GM23338 (cell line): ENCODE measurements at regions not wholly inside any gene's neighbourhood (a gene's known extent, or its start where the extent isn't known, plus 50 kb on each side); places are given as distances from the start of the nearest gene placed in this dataset.
A peak's percentile ranks its signal among the peaks of the same experiment; 100 is the strongest.

ENCODE experiments used
- ATAC-seq: fragments of 200-7000 bp; cut with Tn5 transposase; 3 replicates; pipeline ENCODE4 v1.9.1; 2020
- DNase-seq: peaks from one replicate; pipeline ENCODE4 v3.0.0-alpha.2; 2015; ENCODE audit warnings: low spot score
- H2AFZ ChIP-seq: fragments of 200-600 bp; sonication (generic); 2 replicates; pipeline ENCODE4 v1.8.0; 2016; ENCODE audit warnings: antibody characterized with exemption, mild to moderate bottlenecking, moderate library complexity
- H3F3A ChIP-seq: fragments of 200-600 bp; sonication (generic); replicated peaks from 2 replicates; pipeline ENCODE4 v1.8.0; 2017; ENCODE audit warnings: antibody characterized with exemption, mixed run types, low read depth
- H3K27ac ChIP-seq: fragments of 200-600 bp; sonication (generic); 2 replicates; pipeline ENCODE4 v1.6.1; 2016; ENCODE audit warnings: low read depth
- H3K27me3 ChIP-seq: fragments of 200-600 bp; sonication (generic); 2 replicates; pipeline ENCODE4 v1.8.0; 2016; ENCODE audit warnings: mild to moderate bottlenecking, mixed run types, moderate library complexity; ENCODE audit not compliant: insufficient read depth
- H3K36me3 ChIP-seq: fragments of 200-600 bp; sonication (generic); 2 replicates; pipeline ENCODE4 v1.8.0; 2016; ENCODE audit warnings: mild to moderate bottlenecking; ENCODE audit not compliant: insufficient read depth
- H3K4me1 ChIP-seq: fragments of 200-600 bp; sonication (generic); 2 replicates; pipeline ENCODE4 v1.8.0; 2016; ENCODE audit warnings: mild to moderate bottlenecking, moderate library complexity; ENCODE audit not compliant: insufficient read depth
- H3K4me2 ChIP-seq: fragments of 200-600 bp; sonication (generic); 2 replicates; pipeline ENCODE4 v1.7.1; 2017; ENCODE audit warnings: mixed run types
- H3K4me3 ChIP-seq: fragments of 200-600 bp; sonication (generic); 2 replicates; pipeline ENCODE4 v1.6.1; 2016; ENCODE audit warnings: mixed run types
- H3K79me2 ChIP-seq: fragments of 200-600 bp; sonication (generic); replicated peaks from 2 replicates; pipeline ENCODE4 v1.8.0; 2017; ENCODE audit warnings: mild to moderate bottlenecking; ENCODE audit not compliant: insufficient read depth
- H3K9me2 ChIP-seq: fragments of 200-600 bp; sonication (generic); 2 replicates; pipeline ENCODE4 v1.8.0; 2017; ENCODE audit not compliant: insufficient read depth
- H4K20me1 ChIP-seq: fragments of 200-600 bp; sonication (generic); replicated peaks from 2 replicates; pipeline ENCODE4 v1.8.0; 2017; ENCODE audit warnings: mild to moderate bottlenecking; ENCODE audit not compliant: insufficient read depth
- H3K27ac Mint-ChIP-seq: 2 replicates; pipeline ENCODE4 v1.8.0; 2020; ENCODE audit warnings: inconsistent platforms, mild to moderate bottlenecking, moderate library complexity, mixed read lengths
- H3K27me3 Mint-ChIP-seq: 3 replicates; pipeline ENCODE4 v1.8.0; 2022; ENCODE audit warnings: low read depth, mild to moderate bottlenecking, moderate library complexity, mixed read lengths, inconsistent platforms; ENCODE audit not compliant: insufficient read depth, poor library complexity
- H3K36me3 Mint-ChIP-seq: 3 replicates; pipeline ENCODE4 v1.8.0; 2021; ENCODE audit warnings: low read depth, mild to moderate bottlenecking, inconsistent platforms, moderate library complexity, mixed read lengths
- H3K4me1 Mint-ChIP-seq: 3 replicates; pipeline ENCODE4 v1.8.0; 2020; ENCODE audit warnings: mild to moderate bottlenecking, inconsistent platforms, mixed read lengths
- H3K4me3 Mint-ChIP-seq: 3 replicates; pipeline ENCODE4 v1.8.0; 2021; ENCODE audit warnings: moderate library complexity, mild to moderate bottlenecking, inconsistent platforms, mixed read lengths
- H3K9me3 Mint-ChIP-seq: 3 replicates; pipeline ENCODE4 v1.8.0; 2020; ENCODE audit warnings: moderate library complexity, mild to moderate bottlenecking, inconsistent platforms, mixed read lengths
- CREB1 ChIP-seq: fragments of 250-450 bp; sonication (Bioruptor Pico); IDR thresholded peaks from 2 replicates; pipeline ENCODE4 v1.5.0; 2020; ENCODE audit warnings: low read depth, mild to moderate bottlenecking, moderate library complexity
- EZH2 ChIP-seq: fragments of 200-600 bp; sonication (generic); IDR thresholded peaks from one replicate; pipeline ENCODE4 v1.8.0; 2017; ENCODE audit warnings: antibody characterized with exemption, mild to moderate bottlenecking, low read depth; ENCODE audit not compliant: unreplicated experiment
- EZH2phosphoT487 ChIP-seq: fragments of 200-600 bp; sonication (generic); IDR thresholded peaks from one replicate; pipeline ENCODE4 v1.8.1; 2018; ENCODE audit warnings: antibody characterized with exemption; ENCODE audit not compliant: unreplicated experiment
- POLR2AphosphoS5 ChIP-seq: IDR thresholded peaks from 2 replicates; pipeline ENCODE4 v1.6.1; 2016; ENCODE audit warnings: antibody characterized with exemption, low read depth
- STAT1 ChIP-seq: IDR thresholded peaks from one replicate; pipeline ENCODE4 v1.6.1; 2016; ENCODE audit warnings: antibody characterized with exemption; ENCODE audit not compliant: unreplicated experiment
- ZNF114 ChIP-seq: fragments of 250-450 bp; sonication (Bioruptor Pico); IDR thresholded peaks from 2 replicates; pipeline ENCODE4 v1.5.0; 2020; ENCODE audit warnings: mild to moderate bottlenecking, moderate library complexity
- ZNF331 ChIP-seq: fragments of 250-450 bp; sonication (Bioruptor Pico); IDR thresholded peaks from 2 replicates; pipeline ENCODE4 v1.5.0; 2020; ENCODE audit warnings: low read depth, mild to moderate bottlenecking, moderate library complexity
- TF ChIP-seq, protein P1 (sequence below), 2 experiments: fragments of 200-600 bp in 1 of 2; sonication (generic) in 1 of 2; conservative IDR thresholded peaks; 2 replicates each; pipeline versions ENCODE4 v1.5.1 to v1.6.1; 2016 to 2017; ENCODE audit warnings: antibody characterized with exemption in 2 of 2, low read depth in 2 of 2, mild to moderate bottlenecking in 2 of 2, moderate library complexity in 1 of 2
- TF ChIP-seq, protein P2 (sequence below): IDR thresholded peaks from 2 replicates; pipeline ENCODE4 v1.6.1; 2016; ENCODE audit warnings: antibody characterized with exemption
- TF ChIP-seq, protein P3 (sequence below): IDR thresholded peaks from one replicate; pipeline ENCODE4 v1.6.1; 2018; ENCODE audit warnings: antibody characterized with exemption; ENCODE audit not compliant: unreplicated experiment

DNA sequence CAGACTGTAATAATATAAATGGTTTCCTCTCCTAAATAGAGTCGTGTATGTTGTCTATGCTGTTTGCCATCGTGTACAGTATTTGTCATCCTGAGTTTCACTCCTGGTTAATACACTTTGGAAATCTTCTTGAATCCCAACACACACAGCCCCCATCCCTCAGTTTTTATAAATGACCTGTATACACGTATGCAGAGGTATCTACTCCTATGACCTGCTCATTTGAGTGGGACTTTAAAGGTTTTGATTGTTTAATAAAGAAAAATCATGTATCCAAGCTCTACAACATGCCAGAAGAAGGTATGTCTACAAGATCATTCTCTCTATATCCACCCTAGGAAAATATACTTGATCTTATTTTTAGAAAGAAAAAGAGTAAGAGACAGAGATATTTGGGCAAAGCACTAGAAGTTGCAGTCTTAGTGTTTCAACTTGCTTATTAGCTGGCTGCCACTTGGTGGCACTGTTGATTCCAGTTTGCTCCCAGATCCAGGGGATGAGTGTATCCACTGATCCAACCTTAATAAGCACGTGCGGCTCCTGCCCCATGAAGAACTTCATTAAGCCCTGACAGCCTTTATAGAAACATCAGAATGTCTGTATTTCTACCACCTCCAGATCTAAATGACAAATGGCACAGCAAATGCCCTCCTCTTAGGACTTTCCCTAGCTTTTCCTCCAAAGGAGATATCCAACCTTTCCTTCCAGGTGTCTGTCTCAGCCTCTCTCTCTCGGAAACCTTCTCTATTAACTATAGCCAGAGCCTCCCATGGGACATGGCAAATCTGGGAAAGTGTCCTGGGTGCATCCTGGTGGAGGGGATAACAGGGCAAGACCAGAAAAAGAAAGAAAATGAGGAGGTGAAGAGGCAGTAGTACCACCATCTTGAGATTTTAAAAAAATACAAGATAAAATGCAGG, 181.6 kb upstream of the NEBL start:
- no peaks in the 10 kb centered on the region for H3K9me3 Mint-ChIP-seq
- Histone ChIP-seq H3F3A (no peaks in the 10 kb centered on the region), H3K4me1 (no peaks in the 10 kb centered on the region), H4K20me1 (no peaks in the 10 kb centered on the region), H3K36me3 (no peaks in the 10 kb centered on the region), H3K4me2 (no peak overlapping the region), H3K27me3 (no peaks in the 10 kb centered on the region), H3K9me2 (no peaks in the 10 kb centered on the region), H3K79me2 (no peaks in the 10 kb centered on the region), H2AFZ (no peak overlapping the region), H3K4me3 (no peak overlapping the region), H3K27ac (no peak overlapping the region)
- no peaks in the 10 kb centered on the region for H3K27me3 Mint-ChIP-seq
- ATAC-seq (peak; percentile 98), DNase-seq (peak; percentile 89)
- H3K4me3 Mint-ChIP-seq, result no peak overlapping the region
- TF ChIP-seq STAT1 (no peak), POLR2AphosphoS5 (no peak)
- TF ChIP-seq, protein P1, sequence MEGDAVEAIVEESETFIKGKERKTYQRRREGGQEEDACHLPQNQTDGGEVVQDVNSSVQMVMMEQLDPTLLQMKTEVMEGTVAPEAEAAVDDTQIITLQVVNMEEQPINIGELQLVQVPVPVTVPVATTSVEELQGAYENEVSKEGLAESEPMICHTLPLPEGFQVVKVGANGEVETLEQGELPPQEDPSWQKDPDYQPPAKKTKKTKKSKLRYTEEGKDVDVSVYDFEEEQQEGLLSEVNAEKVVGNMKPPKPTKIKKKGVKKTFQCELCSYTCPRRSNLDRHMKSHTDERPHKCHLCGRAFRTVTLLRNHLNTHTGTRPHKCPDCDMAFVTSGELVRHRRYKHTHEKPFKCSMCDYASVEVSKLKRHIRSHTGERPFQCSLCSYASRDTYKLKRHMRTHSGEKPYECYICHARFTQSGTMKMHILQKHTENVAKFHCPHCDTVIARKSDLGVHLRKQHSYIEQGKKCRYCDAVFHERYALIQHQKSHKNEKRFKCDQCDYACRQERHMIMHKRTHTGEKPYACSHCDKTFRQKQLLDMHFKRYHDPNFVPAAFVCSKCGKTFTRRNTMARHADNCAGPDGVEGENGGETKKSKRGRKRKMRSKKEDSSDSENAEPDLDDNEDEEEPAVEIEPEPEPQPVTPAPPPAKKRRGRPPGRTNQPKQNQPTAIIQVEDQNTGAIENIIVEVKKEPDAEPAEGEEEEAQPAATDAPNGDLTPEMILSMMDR (conservative IDR thresholded peaks at IDR 0.05; ENCODE audit: low read depth in 2 of 2), result peak; percentile 94 to 95
- no peaks in the 10 kb centered on the region for H3K4me1 Mint-ChIP-seq
- H3K36me3 Mint-ChIP-seq, result no peaks in the 10 kb centered on the region
- H3K27ac Mint-ChIP-seq, result no peak overlapping the region

DNA sequence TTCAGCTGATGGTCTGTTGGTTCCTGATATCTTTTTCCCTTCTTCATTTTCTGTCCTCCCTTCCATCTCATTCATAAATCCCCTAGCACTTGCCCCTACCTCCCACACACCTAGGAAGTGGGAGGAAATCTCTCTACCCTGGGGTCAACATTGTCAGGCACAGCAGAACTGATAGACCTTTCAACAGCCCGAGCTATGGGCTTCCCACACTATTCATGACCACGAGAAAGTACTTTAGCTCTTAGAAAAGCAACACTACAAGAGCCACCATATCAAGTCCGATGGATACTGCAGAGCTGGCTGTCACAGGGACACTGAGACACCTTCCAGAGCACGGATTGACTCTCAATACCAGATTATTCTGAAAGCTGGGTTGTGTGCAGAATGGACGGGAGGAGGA, 180.6 kb upstream of the NEBL start:
- H3K79me2 ChIP-seq, result no peaks in the 10 kb centered on the region
- no peak for ATAC-seq
- H3K27me3 Mint-ChIP-seq, result no peaks in the 10 kb centered on the region
- TF ChIP-seq ZNF114 (no peak), EZH2 (no peak), POLR2AphosphoS5 (no peak), CREB1 (no peak), EZH2phosphoT487 (no peak), ZNF331 (CRISPR knock-in tag) (no peak)
- TF ChIP-seq, protein P2, sequence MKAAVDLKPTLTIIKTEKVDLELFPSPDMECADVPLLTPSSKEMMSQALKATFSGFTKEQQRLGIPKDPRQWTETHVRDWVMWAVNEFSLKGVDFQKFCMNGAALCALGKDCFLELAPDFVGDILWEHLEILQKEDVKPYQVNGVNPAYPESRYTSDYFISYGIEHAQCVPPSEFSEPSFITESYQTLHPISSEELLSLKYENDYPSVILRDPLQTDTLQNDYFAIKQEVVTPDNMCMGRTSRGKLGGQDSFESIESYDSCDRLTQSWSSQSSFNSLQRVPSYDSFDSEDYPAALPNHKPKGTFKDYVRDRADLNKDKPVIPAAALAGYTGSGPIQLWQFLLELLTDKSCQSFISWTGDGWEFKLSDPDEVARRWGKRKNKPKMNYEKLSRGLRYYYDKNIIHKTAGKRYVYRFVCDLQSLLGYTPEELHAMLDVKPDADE, result no peak
- TF ChIP-seq, protein P1 (conservative IDR thresholded peaks at IDR 0.05; ENCODE audit: low read depth in 2 of 2), result no peak
- TF ChIP-seq, protein P3, sequence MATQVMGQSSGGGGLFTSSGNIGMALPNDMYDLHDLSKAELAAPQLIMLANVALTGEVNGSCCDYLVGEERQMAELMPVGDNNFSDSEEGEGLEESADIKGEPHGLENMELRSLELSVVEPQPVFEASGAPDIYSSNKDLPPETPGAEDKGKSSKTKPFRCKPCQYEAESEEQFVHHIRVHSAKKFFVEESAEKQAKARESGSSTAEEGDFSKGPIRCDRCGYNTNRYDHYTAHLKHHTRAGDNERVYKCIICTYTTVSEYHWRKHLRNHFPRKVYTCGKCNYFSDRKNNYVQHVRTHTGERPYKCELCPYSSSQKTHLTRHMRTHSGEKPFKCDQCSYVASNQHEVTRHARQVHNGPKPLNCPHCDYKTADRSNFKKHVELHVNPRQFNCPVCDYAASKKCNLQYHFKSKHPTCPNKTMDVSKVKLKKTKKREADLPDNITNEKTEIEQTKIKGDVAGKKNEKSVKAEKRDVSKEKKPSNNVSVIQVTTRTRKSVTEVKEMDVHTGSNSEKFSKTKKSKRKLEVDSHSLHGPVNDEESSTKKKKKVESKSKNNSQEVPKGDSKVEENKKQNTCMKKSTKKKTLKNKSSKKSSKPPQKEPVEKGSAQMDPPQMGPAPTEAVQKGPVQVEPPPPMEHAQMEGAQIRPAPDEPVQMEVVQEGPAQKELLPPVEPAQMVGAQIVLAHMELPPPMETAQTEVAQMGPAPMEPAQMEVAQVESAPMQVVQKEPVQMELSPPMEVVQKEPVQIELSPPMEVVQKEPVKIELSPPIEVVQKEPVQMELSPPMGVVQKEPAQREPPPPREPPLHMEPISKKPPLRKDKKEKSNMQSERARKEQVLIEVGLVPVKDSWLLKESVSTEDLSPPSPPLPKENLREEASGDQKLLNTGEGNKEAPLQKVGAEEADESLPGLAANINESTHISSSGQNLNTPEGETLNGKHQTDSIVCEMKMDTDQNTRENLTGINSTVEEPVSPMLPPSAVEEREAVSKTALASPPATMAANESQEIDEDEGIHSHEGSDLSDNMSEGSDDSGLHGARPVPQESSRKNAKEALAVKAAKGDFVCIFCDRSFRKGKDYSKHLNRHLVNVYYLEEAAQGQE, result no peak

More for the DNA sequence above, 180.6 kb upstream of the NEBL start:
- Histone ChIP-seq H3K27me3 (no peaks in the 10 kb centered on the region), H3K9me2 (no peaks in the 10 kb centered on the region), H2AFZ (no peak overlapping the region), H3K36me3 (no peaks in the 10 kb centered on the region), H3F3A (no peaks in the 10 kb centered on the region), H3K4me3 (no peak overlapping the region), H3K4me1 (no peaks in the 10 kb centered on the region), H4K20me1 (no peaks in the 10 kb centered on the region), H3K4me2 (no peak overlapping the region), H3K27ac (no peak overlapping the region)
- Mint-ChIP-seq H3K4me1 (no peaks in the 10 kb centered on the region), H3K36me3 (no peaks in the 10 kb centered on the region), H3K27ac (no peak overlapping the region), H3K9me3 (no peaks in the 10 kb centered on the region), H3K4me3 (no peak overlapping the region)
- no peak for DNase-seq
